ENCODE measurements at regions not wholly inside any gene's neighbourhood (a gene's known extent, or its start where the extent isn't known, plus 50 kb on each side); places are given as distances from the start of the nearest gene placed in this dataset.
"Not testable (repeated sequence)": the region's sequence is repeated elsewhere in the genome, so short reads cannot be mapped to it uniquely, and the experiment has no call there.

DNA sequence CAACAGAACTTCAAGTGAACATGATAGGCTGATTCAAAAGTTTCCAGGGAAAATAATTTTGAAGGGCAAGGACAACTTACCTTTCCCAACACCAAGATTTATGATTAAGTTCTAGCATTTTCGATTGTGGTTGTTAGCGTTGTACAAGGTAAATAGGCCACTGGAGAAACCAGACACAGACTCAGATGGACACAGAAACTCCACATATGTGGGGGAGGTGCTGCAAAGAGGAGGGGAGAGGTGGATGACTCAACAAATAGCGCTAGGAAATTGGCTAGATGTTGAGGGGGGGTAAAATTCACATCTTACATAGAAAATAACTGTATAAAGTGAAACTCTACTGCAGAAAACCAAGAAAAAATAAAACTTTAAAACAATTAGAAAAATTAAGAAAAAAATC is 564.4 kb downstream of the MATN1 start:
- TF ChIP-seq, protein P1, sequence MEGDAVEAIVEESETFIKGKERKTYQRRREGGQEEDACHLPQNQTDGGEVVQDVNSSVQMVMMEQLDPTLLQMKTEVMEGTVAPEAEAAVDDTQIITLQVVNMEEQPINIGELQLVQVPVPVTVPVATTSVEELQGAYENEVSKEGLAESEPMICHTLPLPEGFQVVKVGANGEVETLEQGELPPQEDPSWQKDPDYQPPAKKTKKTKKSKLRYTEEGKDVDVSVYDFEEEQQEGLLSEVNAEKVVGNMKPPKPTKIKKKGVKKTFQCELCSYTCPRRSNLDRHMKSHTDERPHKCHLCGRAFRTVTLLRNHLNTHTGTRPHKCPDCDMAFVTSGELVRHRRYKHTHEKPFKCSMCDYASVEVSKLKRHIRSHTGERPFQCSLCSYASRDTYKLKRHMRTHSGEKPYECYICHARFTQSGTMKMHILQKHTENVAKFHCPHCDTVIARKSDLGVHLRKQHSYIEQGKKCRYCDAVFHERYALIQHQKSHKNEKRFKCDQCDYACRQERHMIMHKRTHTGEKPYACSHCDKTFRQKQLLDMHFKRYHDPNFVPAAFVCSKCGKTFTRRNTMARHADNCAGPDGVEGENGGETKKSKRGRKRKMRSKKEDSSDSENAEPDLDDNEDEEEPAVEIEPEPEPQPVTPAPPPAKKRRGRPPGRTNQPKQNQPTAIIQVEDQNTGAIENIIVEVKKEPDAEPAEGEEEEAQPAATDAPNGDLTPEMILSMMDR (IDR thresholded peaks at IDR 0.05; ENCODE audit: low read depth, low read length, missing control alignments): no peak
- H3K4me3 ChIP-seq (ENCODE audit: low read depth, low read length): no peak overlapping the region
- DNase-seq (ENCODE audit: low read depth): no peak

DNA sequence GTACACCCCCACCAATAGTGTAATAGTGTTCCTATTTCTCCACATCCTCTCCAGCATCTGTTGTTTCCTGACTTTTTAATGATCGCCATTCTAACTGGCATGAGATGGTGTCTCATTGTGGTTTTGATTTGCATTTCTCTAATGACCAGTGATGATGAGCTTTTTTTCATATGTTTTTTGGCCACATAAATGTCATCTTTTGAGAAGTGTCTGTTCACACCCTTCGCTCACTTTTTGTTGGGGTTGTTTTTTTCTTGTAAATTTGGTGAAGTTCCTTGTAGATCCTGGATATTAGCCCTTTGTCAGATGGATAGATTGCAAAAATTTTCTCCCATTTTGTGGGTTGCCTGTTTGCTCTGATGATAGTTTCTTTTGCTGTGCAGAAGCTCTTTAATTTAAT is 567.7 kb downstream of the MATN1 start:
- DNase-seq (ENCODE audit: low read depth); H3K4me3 ChIP-seq (ENCODE audit: low read depth, low read length): not testable (repeated sequence)

DNA sequence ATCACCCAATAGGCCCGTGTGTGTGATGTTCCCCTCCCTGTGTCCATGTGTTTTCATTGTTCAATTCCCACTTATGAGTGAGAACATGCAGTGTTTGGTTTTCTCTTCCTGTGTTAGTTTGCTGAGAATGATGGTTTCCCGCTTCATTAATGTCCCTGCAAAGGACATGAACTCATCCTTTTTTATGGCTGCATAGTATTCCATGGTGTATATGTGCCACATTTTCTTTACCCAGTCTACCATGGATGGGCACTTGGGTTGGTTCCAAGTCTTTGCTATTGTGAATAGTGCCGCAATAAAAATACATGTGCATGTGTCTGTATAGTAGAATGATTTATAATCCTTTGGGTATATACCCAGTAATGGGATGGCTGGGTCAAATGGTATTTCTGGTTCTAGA is 568.1 kb downstream of the MATN1 start:
- not testable (repeated sequence) for DNase-seq (ENCODE audit: low read depth); H3K4me3 ChIP-seq (ENCODE audit: low read depth, low read length)

DNA sequence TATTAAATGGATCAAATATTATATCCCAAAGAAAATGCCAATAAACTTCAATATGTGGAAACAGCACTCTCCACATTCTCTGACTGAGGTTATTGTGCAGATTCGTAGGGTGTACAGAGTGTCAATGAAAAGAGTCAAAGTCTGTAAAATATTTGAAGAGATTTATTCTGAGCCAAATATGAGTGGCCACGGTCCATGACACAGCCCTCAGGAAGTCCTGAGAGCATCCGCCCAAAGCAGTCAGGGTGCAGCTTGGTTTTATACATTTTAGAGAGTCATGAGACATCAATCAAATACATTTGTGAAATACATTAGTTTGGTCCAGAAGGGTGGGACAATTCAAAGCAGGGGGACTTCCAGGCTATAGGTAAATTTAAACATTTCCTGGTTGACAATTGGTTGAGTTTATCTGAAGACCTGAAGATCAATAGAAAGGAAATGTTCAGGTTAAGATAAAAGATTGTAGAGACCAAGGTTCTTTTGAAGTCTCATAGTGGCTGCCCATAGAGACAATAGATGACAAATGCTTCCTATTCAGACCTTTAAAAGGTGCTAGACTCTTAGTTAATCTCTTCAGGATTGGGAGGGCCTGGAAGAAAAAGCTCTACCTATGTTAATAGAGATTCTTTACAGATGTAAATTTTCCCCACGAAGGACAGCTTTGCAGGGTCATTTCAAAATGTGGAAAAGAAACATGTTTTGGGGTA is 569.5 kb downstream of the MATN1 start:
- DNase-seq (ENCODE audit: low read depth): no peak
- TF ChIP-seq, protein P1 (IDR thresholded peaks at IDR 0.05; ENCODE audit: low read depth, low read length, missing control alignments): no peak
- H3K4me3 ChIP-seq (ENCODE audit: low read depth, low read length): no peak overlapping the region

DNA sequence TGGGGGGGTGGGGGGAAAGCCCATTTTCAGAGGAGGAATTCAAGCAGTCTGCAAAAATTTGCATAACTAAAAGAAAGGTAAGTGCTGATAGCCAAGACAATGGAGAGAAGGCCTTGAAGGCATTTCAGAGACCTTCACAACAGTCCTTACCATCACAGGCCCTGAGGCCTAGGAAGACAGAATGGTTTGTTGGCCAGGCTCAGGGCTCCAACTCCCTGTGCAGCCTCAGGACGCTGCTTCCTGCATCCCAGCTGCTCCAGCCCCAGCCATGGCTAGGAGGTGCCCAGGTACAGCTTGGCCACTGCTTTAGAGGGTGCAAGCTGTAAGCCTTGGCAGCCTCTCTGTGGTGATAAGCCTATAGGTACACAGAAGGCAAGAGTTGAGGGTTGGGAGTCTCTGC is 571.6 kb downstream of the MATN1 start:
- TF ChIP-seq, protein P1 (IDR thresholded peaks at IDR 0.05; ENCODE audit: low read depth, low read length, missing control alignments): no peak
- H3K4me3 ChIP-seq (ENCODE audit: low read depth, low read length): no peak overlapping the region
- DNase-seq (ENCODE audit: low read depth): no peak

DNA sequence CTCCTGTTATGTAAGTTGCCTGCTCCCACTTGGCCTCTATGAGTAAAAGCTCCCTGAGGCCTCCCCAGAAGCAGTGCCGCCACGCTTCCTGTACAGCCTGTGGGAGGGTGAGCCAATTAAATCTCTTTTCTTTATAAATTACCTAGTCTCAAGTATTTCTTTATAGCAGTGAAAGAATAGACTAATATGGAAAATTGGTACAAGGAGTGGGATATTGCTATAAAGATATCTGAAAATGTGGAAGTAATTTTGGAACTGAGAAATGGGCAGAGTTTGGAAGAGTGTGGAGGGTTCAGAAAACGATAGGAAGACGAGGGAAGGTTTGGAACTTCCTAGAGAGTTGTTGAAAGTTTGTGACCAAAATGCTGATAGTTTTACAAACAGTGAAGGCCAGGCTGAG is 572.3 kb downstream of the MATN1 start:
- TF ChIP-seq, protein P1 (IDR thresholded peaks at IDR 0.05; ENCODE audit: low read depth, low read length, missing control alignments): no peak
- H3K4me3 ChIP-seq (ENCODE audit: low read depth, low read length): no peak overlapping the region
- DNase-seq (ENCODE audit: low read depth): no peak

DNA sequence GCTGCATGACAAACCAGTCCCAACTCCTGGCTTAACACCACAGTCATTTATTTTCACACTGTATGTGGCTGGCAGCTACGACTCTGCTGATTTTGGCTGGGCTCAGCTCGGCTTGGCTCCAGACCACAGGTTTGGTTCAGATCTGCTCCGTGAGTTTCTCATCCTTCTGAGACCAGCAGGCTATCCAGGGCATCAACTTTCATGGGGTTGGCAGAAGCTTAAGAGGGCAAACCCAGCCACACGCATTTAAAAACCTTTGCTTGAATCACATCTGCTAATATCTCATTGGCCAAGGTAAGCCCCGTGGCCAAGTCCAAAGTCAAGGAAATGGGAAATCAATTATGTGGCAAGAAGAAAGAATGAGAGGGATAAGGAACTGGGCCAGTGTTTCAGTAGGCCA is 574.2 kb downstream of the MATN1 start:
- no peak overlapping the region for H3K4me3 ChIP-seq (ENCODE audit: low read depth, low read length)
- no peak for DNase-seq (ENCODE audit: low read depth)
- TF ChIP-seq, protein P1 (IDR thresholded peaks at IDR 0.05; ENCODE audit: low read depth, low read length, missing control alignments): no peak

DNA sequence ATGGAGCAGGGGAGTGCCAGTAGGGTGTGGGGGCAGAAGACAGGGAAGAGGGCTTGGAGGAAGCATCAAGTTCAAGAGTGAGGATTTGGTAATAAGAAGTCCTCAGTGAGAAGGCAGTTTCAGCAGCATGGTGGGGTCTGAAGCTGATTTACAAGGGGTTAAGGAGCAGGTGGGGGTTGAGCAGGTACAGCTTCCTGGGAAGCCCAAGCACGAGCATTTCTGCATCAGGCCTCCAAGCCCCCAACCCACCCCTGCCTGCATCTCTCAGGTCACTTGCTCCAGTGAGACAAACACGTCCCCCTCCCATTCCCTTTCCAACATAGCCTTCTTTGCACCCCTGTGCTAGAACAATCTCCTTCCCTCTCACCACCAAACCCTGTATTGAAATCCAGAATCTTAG is 574.7 kb downstream of the MATN1 start:
- no peak overlapping the region for H3K4me3 ChIP-seq (ENCODE audit: low read depth, low read length)
- TF ChIP-seq, protein P1 (IDR thresholded peaks at IDR 0.05; ENCODE audit: low read depth, low read length, missing control alignments): no peak
- no peak for DNase-seq (ENCODE audit: low read depth)
